ENCODE measurements at regions not wholly inside any gene's neighbourhood (a gene's known extent, or its start where the extent isn't known, plus 50 kb on each side); places are given as distances from the start of the nearest gene placed in this dataset.

DNA sequence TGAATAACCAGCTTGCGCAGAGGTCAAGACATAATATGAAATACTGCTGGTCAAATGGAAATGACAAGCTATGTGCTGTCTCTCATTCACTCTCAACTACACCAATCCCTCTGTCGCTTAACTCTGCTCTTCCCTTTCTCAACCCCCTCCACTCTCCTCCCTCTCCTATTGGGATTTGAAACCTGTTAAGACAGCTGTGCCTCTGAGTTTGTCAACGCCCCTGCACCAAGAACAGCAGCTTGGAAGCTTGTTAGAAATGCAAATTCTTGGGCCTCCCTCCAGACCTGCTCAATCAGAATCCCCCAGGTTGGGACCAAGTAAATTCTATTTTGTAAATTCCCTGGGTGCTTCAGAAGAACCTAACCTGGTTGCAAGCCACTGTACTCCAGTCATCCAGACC is 149.7 kb upstream of the ATP2B2 start:
- TF ChIP-seq FOXM1 (IDR thresholded peaks at IDR 0.05; ENCODE audit: borderline replicate concordance, low read depth) (no peak), EP300 (IDR thresholded peaks at IDR 0.05; ENCODE audit: borderline replicate concordance) (no peak), EGR1 (IDR thresholded peaks at IDR 0.05) (no peak), TEAD4 (IDR thresholded peaks at IDR 0.05) (no peak), TAF1 (IDR thresholded peaks at IDR 0.05; ENCODE audit: low read depth) (no peak)
